ENCODE measurements at regions not wholly inside any gene's neighbourhood (a gene's known extent, or its start where the extent isn't known, plus 50 kb on each side); places are given as distances from the start of the nearest gene placed in this dataset.

GRCh38 chr12:130009961-130010360 is 106.1 kb upstream of the TMEM132D start:
- H3K27ac Mint-ChIP-seq = no peak overlapping the region
- Histone ChIP-seq H3K36me3 (ENCODE audit: control insufficient read depth, insufficient read depth, low read length) (no peaks in the 10 kb centered on the region), H3K27me3 (ENCODE audit: control insufficient read depth, insufficient read depth, low read length) (no peaks in the 10 kb centered on the region), H3K4me3 (ENCODE audit: low read length) (no peak overlapping the region), H3K27ac (ENCODE audit: low read length) (no peak overlapping the region), H3K9me3 (ENCODE audit: control insufficient read depth, insufficient read depth, low read length) (no peaks in the 10 kb centered on the region), H3K4me1 (ENCODE audit: control insufficient read depth, insufficient read depth, low read length) (no peaks in the 10 kb centered on the region)
- H3K4me1 Mint-ChIP-seq = no peaks in the 10 kb centered on the region
- intact Hi-C loops (cut with micrococcal nuclease) = loop anchor here (5.0 kb wide), 2 partner anchors 1478 to 1753 kb away; no protein-coding TSS in a partner anchor
- DNase-seq (no peak), ATAC-seq (no peak)
- WGBS (ENCODE audit: insufficient coverage) = 91% methylated on average over 16 of the region's 16 CpGs
- H3K27me3 Mint-ChIP-seq (ENCODE audit: low read depth in 2 of 2) = peaks cover 0 to 4% of the 10 kb centered on the region in 2 donors
- H3K9me3 Mint-ChIP-seq = no peaks in the 10 kb centered on the region
- TF ChIP-seq CTCF (IDR thresholded peaks at IDR 0.05) = no peak
- no peak overlapping the region for H3K4me3 Mint-ChIP-seq
- H3K36me3 Mint-ChIP-seq = no peaks in the 10 kb centered on the region

GRCh38 chr12:130011611-130012385 is 108.0 kb upstream of the TMEM132D start:
- no peaks in the 10 kb centered on the region for H3K36me3 Mint-ChIP-seq
- no peaks in the 10 kb centered on the region for H3K4me1 Mint-ChIP-seq
- no peaks in the 10 kb centered on the region for H3K4me1 ChIP-seq (ENCODE audit: control insufficient read depth, insufficient read depth, low read length)
- no peaks in the 10 kb centered on the region for H3K27me3 ChIP-seq (ENCODE audit: control insufficient read depth, insufficient read depth, low read length)
- no peak overlapping the region for H3K4me3 ChIP-seq (ENCODE audit: low read length)
- H3K27ac Mint-ChIP-seq = no peak overlapping the region
- DNase-seq (no peak), ATAC-seq (no peak)
- H3K27me3 Mint-ChIP-seq (ENCODE audit: low read depth in 2 of 2) = peaks cover 0 to 4% of the 10 kb centered on the region in 2 donors
- H3K36me3 ChIP-seq (ENCODE audit: control insufficient read depth, insufficient read depth, low read length) = no peaks in the 10 kb centered on the region
- intact Hi-C loops (cut with micrococcal nuclease) = loop anchor here (5.0 kb wide), 2 partner anchors 1479 to 1754 kb away; no protein-coding TSS in a partner anchor
- no peak for TF ChIP-seq CTCF (IDR thresholded peaks at IDR 0.05)
- no peak overlapping the region for H3K27ac ChIP-seq (ENCODE audit: low read length)
- WGBS (ENCODE audit: insufficient coverage) = 71% methylated on average over 13 of the region's 13 CpGs
- no peaks in the 10 kb centered on the region for H3K9me3 Mint-ChIP-seq
- H3K9me3 ChIP-seq (ENCODE audit: control insufficient read depth, insufficient read depth, low read length) = no peaks in the 10 kb centered on the region
- H3K4me3 Mint-ChIP-seq = no peak overlapping the region

- peak; percentile 50 to 66 (median 54) for ATAC-seq
- 19% methylated on average over 36 of the region's 36 CpGs for WGBS (ENCODE audit: insufficient coverage)
- H3K27me3 Mint-ChIP-seq (ENCODE audit: low read depth in 2 of 2) = peaks cover 0 to 4% of the 10 kb centered on the region in 2 donors
Measured at GRCh38 chr12:130013771-130014484, 110.1 kb upstream of the TMEM132D start.

More at GRCh38 chr12:130013771-130014484, 110.1 kb upstream of the TMEM132D start:
- Histone ChIP-seq H3K9me3 (ENCODE audit: control insufficient read depth, insufficient read depth, low read length) (no peaks in the 10 kb centered on the region), H3K27me3 (ENCODE audit: control insufficient read depth, insufficient read depth, low read length) (no peaks in the 10 kb centered on the region), H3K27ac (ENCODE audit: low read length) (no peak overlapping the region), H3K36me3 (ENCODE audit: control insufficient read depth, insufficient read depth, low read length) (no peaks in the 10 kb centered on the region), H3K4me1 (ENCODE audit: control insufficient read depth, insufficient read depth, low read length) (no peaks in the 10 kb centered on the region), H3K4me3 (ENCODE audit: low read length) (no peak overlapping the region)
- DNase-seq = peak; percentile 27 to 42
- no peak overlapping the region for H3K4me3 Mint-ChIP-seq
- H3K4me1 Mint-ChIP-seq = no peaks in the 10 kb centered on the region
- peak; percentile 50 for TF ChIP-seq CTCF (IDR thresholded peaks at IDR 0.05)
- no peaks in the 10 kb centered on the region for H3K9me3 Mint-ChIP-seq
- no peaks in the 10 kb centered on the region for H3K36me3 Mint-ChIP-seq
- H3K27ac Mint-ChIP-seq = no peak overlapping the region
- intact Hi-C loops (cut with micrococcal nuclease) = loop anchor here (5.0 kb wide), 2 partner anchors 1482 to 1757 kb away; no protein-coding TSS in a partner anchor
